OCI-LY1 (cell line): ENCODE measurements at regions not wholly inside any gene's neighbourhood (a gene's known extent, or its start where the extent isn't known, plus 50 kb on each side); places are given as distances from the start of the nearest gene placed in this dataset.

Experiments
- CTCF ChIP-seq: fragments of 200-600 bp; sonication (generic), shearing (Covaris generic); IDR thresholded peaks from 2 replicates; pipeline ENCODE4 v1.5.1; 2017; ENCODE audit warnings: mild to moderate bottlenecking, antibody characterized with exemption, low read length, moderate library complexity, mixed read lengths
- EZH2 ChIP-seq: fragments of 200-600 bp; sonication (generic), shearing (Covaris generic); IDR thresholded peaks from 2 replicates; pipeline ENCODE4 v1.8.0; 2017; ENCODE audit warnings: borderline replicate concordance, mixed run types, mild to moderate bottlenecking, antibody characterized with exemption, low read length, moderate library complexity, mixed read lengths

GRCh38 chr3:187809612-187809991 lies 64.3 kb upstream of the BCL6 start:
- TF ChIP-seq CTCF = no peak
- no peak for TF ChIP-seq EZH2
